ENCODE measurements at regions not wholly inside any gene's neighbourhood (a gene's known extent, or its start where the extent isn't known, plus 50 kb on each side); places are given as distances from the start of the nearest gene placed in this dataset.
"Not testable (repeated sequence)": the region's sequence is repeated elsewhere in the genome, so short reads cannot be mapped to it uniquely, and the experiment has no call there.

GRCh38 chr16:29124162-29124561 lies 139.3 kb downstream of the LAT start:
- DNase-seq, result not testable (repeated sequence)

GRCh38 chr16:29120680-29121079 lies 135.8 kb downstream of the LAT start:
- DNase-seq, result not testable (repeated sequence)

GRCh38 chr16:29118301-29118957 lies 133.6 kb downstream of the LAT start:
- DNase-seq, result not testable (repeated sequence)

- DNase-seq, result no peak
Measured at GRCh38 chr16:29117631-29118030, 132.8 kb downstream of the LAT start.

GRCh38 chr16:29116980-29117379 lies 132.1 kb downstream of the LAT start:
- no peak for DNase-seq

GRCh38 chr16:29116207-29116606 lies 131.4 kb downstream of the LAT start:
- not testable (repeated sequence) for DNase-seq

- not testable (repeated sequence) for DNase-seq
Measured at GRCh38 chr16:29115802-29116141, 130.9 kb downstream of the LAT start.

GRCh38 chr16:29114989-29115801 lies 130.3 kb downstream of the LAT start:
- not testable (repeated sequence) for DNase-seq

- DNase-seq, result no peak
Measured at GRCh38 chr16:29114574-29114973, 129.7 kb downstream of the LAT start.

GRCh38 chr16:29113446-29113845 lies 128.6 kb downstream of the LAT start:
- not testable (repeated sequence) for DNase-seq

GRCh38 chr16:29112755-29113347 lies 128.0 kb downstream of the LAT start:
- DNase-seq, result no peak

- DNase-seq, result not testable (repeated sequence)
Measured at GRCh38 chr16:29111901-29112680, 127.2 kb downstream of the LAT start.

GRCh38 chr16:29111421-29111820 lies 126.6 kb downstream of the LAT start:
- no peak for DNase-seq

- DNase-seq, result not testable (repeated sequence)
Measured at GRCh38 chr16:29108625-29109169, 123.8 kb downstream of the LAT start.

- no peak for DNase-seq
Measured at GRCh38 chr16:29107299-29107698, 122.4 kb downstream of the LAT start.

- DNase-seq, result not testable (repeated sequence)
Measured at GRCh38 chr16:29106259-29106908, 121.5 kb downstream of the LAT start.

GRCh38 chr16:29104600-29104999 lies 119.7 kb downstream of the LAT start:
- DNase-seq, result not testable (repeated sequence)

GRCh38 chr16:29097965-29098364 lies 113.1 kb downstream of the LAT start:
- DNase-seq, result not testable (repeated sequence)

GRCh38 chr16:29094729-29095624 lies 110.1 kb downstream of the LAT start:
- DNase-seq, result not testable (repeated sequence)

GRCh38 chr16:29094325-29094724 lies 109.5 kb downstream of the LAT start:
- DNase-seq, result not testable (repeated sequence)

GRCh38 chr16:29089679-29090078 lies 104.8 kb downstream of the LAT start:
- not testable (repeated sequence) for DNase-seq

Data from GF-D8 (cell line).